Spleen (tissue), 3 donors: ENCODE measurements at regions not wholly inside any gene's neighbourhood (a gene's known extent, or its start where the extent isn't known, plus 50 kb on each side); places are given as distances from the start of the nearest gene placed in this dataset.
"Not testable (repeated sequence)": the region's sequence is repeated elsewhere in the genome, so short reads cannot be mapped to it uniquely, and the experiment has no call there.

ENCODE experiments used
- POLR2A ChIP-seq, 3 donors: fragments of 450-650 bp; IDR thresholded peaks; one replicate each; pipeline ENCODE4 v1.5.1; 2017; ENCODE audit warnings: antibody characterized with exemption in 3 of 3, mild to moderate bottlenecking in 1 of 3
- POLR2AphosphoS5 ChIP-seq, 3 donors: sonication (generic); formaldehyde crosslinking; IDR thresholded peaks; one replicate each; pipeline ENCODE4 v1.5.1; 2017; ENCODE audit warnings: antibody characterized with exemption in 3 of 3

DNA sequence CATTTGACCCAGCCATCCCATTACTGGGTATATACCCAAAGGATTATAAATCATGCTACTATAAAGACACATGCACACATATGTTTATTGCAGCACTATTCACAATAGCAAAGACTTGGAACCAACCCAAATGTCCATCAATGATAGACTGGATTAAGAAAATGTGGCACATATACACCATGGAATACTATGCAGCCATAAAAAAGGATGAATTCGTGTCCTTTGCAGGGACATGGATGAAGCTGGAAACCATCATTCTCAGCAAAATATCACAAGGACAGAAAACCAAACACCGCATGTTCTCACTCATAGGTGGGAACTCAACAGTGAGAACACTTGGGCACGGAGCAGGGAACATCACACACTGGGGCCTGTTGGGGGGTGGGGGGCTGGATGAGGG is 290.0 kb upstream of the HNRNPA3 start:
- TF ChIP-seq POLR2A, POLR2AphosphoS5 (IDR thresholded peaks at IDR 0.05): not testable (repeated sequence)
